CD4-positive, alpha-beta T cell treated with Interleukin-4 for 1 hour (primary cell): ENCODE measurements at regions not wholly inside any gene's neighbourhood (a gene's known extent, or its start where the extent isn't known, plus 50 kb on each side); places are given as distances from the start of the nearest gene placed in this dataset.

Source experiments
- DNase-seq, 2 donors: peaks; one replicate each; pipeline ENCODE4 v3.0.0-alpha.2; 2020 to 2022

DNA sequence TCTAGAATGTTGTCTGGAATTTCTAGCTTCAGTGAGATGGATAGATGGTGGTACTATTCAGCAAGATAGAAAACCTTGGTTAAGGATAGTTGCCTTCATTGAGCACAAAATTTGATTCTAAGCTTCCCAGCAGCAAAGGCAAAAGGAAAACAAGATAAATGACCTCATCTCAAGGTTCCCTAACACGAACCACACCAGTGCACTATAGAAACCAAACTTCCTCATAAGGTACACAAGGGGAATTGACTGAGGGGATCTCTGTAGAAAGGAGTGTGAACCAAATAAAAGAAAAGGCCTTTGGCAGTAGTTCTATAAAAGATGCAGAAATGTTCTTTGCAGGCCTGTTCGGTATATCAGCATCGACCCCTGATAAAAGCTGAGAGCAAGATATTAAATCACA, 288.9 kb downstream of the SHQ1 start:
- no peak for DNase-seq

DNA sequence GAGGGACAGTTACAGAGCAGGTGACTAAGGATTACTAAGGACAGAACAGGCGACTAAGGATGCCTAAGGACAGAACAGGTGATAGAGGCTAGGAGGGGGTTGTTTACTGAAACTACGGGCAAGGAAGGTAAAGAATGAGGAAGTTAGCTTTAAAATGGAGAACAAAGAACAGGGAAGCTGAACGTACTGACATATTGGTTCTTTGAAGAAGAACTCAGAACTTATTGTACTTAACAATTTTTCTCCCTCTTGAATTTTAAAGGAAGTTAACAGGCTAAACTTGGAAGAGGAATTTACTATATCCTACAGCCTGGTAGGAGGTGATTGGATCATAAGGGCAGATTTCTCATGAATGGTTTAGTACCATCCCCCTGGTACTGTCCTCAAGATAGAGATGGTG, 290.2 kb downstream of the SHQ1 start:
- DNase-seq, result no peak

DNA sequence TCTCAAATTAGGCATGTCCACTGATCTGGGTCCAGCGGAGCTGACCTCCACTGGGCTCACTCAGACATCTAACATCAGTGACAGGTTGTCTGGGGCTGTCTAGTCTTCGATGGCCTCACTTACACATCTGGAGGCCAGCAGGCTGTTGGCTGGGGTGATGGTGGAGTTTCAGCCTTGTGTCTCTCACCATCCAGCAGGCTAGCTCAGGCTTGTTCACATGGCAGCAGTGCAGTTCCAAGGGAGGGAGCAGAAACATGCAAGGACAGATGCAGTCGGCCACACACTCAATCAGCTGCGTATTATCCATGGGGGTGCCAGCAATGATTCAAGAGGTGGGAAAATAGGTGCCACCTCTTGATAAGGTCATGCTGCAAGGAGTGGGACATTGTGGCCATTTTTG, 292.5 kb downstream of the SHQ1 start:
- DNase-seq, result no peak

DNA sequence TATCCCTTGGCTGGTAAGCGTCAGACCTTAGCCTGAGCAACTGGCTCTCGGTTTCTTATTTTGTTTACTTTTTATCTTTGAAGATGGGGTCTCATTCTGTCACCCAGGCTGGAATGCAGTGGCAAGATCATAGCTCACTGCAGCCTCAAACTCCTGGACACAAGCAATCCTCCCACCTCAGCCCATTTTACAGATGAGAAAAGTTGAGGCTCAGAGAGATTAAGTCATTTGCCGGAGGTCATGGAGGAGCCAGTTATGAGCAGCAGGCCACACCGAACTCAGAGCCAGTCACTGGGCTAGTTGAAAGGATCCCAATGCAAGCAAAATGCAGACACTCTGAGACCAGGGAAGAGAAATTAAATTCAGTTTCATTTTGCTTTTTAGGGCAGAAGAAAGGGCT, 293.6 kb downstream of the SHQ1 start:
- DNase-seq, result no peak

DNA sequence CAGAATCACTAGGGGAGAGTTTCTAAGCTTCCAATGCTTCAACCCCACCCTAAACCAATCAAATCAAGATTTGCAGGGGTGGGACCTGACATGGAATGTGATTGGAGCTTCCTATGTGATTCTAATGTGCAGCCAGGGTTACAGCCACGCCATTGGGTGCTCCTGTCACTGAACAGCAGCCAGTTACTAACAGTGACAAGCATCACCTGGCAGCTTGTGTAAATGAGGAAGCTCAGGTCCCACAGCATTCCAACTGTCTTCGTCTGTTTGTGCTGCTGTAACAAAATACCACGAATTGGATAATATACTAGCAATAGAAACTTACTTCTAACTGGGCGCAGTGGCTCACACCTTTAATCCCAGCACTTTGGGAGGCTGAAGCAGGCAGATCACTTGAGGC, 294.9 kb downstream of the SHQ1 start:
- DNase-seq, result no peak

DNA sequence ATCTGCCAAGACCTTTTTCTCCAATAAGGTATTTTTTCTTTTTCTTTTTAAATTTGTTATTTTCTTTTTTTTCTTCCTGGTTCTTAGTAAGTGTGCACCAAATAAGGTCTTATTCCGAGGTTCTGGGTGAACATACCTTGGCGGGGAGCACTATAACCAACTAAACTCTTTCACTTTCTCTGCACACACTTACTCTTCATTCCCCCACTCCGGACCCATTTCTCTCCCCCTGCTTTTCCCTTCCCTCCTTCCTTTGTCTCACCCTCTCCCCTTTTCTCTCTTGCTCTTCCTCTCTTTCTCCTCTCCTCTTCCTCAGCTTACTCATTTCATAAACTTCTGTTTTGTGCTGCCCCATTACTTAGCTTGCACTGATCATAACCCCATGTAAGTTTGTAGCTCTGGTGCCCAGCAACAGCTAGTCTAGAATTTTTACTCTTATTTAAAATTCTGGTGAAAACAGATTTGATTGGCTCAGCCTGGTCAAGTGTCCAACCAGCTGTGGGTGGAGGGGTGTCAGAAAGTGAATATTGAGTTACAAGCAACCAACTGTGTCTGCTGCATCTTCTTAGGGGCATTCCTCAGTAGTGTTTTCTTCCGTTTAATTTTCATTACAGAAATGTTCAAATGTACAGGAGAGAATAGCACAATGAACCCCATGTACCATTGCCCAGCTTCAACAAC, 297.5 kb downstream of the SHQ1 start:
- no peak for DNase-seq

DNA sequence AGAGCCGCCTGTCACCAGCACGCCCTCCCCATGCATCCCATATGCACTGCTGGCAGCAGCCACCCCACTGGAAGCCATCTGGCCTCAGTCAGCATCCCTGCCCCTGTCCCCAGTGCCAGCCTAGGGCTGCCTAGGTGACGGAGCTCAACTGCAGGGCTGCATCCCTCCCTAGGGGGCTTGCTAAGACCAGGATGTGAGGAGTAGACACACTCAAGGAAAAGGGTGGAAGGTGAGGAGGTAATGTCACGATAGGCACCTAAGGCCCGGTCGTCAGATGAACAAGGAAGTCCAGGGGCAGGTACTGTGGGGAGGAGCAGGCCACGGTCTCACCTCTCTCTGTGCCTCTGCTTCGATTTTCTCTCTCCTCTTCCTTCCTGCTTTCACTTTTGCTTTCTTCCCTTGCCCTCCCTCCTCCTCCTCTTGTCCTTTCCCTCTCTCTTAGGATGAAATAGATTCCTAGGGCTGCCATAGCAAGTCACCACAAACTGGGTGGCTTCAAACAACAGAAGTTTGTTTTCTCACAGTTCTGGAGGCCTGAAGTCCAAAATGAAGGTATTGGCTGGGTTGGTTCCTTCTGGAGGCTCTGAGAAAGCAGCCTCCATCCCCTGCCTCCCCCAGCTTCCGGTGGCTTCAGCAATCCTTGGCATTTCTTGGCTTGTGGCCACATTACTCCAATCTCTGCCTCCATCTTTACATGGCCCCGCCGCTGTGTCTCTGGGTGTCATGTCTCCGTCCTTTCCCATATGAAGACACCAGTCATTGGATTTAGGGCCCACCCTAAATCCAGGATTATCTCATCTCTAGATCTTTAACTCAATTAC, 298.3 kb downstream of the SHQ1 start:
- DNase-seq, result no peak

DNA sequence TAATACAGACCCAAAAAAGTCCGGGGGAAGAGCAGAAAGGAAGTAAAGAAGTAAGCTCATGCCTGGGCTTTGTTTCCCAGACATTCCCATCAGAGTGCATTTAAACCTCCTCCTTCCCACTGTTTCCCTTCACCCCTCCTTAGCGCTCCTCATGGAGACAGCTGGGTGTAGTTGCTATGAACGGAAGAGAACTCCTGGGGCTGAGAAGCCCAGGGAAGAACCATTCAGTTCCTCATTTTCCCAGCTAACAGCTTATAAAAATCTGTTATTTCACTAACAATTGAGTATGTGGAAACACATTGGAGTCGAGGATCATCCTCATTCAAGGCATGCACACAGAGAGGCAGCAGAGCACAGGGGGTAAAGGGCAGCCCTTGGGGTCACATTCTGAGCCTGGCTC, 299.3 kb downstream of the SHQ1 start:
- DNase-seq, result no peak

DNA sequence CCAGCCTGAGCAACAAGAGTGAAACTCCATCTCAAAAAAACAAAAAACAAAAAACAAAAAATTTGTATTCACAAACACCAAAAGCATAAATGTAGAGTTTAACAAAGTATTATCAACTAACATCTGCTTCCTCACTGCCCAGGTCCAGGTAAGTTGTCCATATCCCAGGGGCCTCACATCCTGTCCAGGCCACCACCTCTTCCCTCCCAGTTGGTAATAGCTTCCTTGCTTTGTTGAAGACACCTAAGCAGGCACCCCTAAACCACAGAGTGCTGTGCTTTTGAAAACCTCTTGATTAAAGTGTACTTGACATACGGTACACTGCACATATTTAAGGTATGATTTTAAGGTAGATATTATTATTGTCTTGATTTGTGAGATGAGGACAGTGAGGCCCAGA, 299.8 kb downstream of the SHQ1 start:
- no peak for DNase-seq

DNA sequence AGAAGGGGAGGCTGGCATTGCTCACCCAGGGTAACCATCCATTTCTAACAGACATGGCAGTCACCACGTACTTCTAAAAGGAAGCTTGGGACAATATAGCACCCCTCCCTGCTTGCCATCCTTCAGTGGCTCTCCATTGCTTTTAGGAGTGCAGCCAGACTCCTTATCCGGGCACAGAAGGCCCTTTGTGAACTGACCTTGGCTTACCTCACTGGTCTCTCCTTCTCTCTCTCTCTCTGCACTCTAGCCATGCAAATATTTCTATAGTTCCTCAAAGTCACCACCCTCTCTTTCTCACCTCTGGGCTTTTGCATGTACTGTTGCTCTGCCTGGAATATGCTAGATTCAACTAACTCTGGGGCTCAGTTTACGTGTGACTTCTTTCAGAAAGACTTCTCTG, 301.1 kb downstream of the SHQ1 start:
- no peak for DNase-seq

DNA sequence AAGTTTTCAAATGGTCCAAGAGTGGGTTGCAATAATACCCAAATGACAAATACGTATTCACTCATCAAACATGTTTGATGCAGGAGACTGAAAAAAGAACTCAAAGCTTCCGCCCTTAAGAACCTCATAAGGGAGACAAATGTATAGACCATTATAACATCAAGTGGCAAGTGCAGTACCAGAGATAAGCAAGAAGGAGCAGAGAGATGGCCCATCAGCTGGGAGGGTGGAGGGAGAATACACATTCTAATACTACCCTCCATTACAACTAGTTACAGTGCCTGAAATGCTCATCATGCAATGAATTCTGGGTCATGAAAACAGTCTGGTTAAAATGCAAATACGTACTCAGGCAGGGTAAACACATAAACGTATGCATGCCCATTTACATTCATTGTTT, 304.0 kb downstream of the SHQ1 start:
- DNase-seq, result no peak

DNA sequence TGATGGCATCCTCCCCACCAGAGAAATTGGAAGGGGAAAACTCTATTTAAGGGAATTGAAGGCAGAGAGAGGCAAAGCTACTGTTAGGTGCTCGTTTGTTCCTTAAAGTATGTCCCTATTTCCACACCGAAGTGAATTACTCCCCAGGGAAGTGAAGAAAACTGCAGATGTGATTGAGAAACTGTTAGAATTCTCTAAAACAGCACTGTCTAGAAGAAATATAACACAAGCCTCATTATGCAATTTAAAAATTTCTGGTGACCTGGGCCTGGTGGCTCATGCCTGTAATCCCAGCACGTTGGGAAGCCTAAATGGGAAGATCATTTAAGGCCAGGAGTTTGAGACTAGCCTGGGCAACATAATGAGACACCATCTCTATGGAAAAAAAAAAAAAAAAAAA, 305.0 kb downstream of the SHQ1 start:
- DNase-seq, result no peak

DNA sequence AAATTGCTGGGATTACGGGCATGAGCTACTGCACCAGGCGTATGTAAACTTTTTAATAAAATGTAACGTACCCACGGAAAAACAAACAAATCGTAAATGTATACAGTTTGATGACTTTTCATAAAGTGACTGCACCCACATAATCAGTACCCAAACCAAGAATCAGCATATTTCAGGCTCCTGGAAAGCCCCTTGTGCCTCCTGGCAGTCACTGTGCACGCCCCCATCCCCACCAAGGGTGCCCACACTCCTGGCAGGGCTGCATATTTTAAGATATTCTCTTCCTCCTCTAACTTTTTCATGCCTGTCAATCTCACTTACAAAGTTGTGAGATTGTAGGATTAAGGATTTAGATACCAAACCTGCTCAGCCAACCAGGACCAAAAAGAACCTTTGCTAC, 305.5 kb downstream of the SHQ1 start:
- no peak for DNase-seq

DNA sequence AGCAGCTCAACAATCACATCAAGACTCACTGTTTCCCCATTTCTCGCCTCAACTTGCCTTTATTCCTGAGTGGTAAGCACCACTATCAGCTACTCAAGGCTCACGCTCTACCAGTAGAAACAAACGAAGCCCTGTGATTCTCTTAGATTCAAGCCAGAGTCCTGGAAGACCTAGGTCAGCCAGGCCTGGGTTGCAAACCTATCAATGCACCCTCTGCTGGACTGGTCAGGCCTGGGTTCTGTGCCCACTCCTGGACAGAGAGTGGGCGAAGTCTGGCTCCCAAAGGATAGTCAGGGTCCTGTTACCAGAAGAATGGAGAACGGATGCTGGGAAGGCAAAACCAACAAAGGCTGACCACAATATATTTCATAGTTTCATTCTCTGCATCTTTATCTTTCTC, 308.4 kb downstream of the SHQ1 start:
- no peak for DNase-seq

DNA sequence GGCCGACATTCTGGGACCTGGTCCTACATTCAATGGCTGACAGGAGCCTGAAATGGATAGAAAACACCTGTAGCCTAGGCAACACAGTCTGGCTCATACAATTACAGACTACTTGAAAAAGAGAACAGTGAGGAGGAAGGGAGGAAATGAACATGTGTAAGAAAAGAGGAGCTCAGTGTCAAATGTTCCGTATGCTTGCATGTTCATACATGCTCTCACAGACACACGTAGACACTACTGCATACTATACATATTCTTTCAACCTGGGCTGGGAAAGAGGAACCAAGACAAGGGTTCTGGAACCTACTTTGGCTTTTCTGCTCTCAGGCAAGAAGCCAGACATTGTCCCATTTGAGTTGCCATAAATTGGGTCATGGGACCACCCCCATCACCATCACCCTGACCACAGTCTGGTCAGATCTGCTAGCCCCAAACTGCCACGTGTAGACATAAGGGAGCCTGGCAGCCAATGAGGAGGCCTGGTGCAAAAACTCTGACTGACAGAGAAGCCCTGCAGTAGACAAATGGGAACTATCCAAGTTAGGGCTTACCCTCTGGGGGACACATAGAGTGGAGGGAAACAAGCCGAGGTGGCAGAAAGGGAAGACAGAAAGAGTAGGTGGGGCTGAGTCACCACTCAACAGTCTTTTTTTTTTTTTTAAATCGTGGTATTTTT, 310.0 kb downstream of the SHQ1 start:
- DNase-seq, result no peak

DNA sequence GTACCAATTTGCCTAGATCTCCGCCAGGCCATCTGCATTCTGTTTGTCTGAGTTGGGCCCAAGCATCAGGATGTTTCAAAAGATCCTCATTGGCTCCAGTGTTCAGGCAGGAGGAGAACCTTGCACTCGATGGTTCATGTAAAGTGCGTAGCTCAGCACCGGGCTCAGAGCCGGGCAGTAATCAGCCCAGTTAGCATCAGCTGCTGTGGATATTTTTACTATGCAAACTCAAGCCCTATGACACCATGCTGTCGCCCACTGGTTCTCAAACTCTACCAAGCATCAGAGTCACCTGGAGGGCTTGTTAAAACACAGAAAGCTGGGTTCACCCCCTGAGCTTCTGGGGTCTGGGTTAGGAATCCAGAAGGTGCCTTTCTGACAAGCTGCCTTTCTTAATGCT, 310.8 kb downstream of the SHQ1 start:
- no peak for DNase-seq

DNA sequence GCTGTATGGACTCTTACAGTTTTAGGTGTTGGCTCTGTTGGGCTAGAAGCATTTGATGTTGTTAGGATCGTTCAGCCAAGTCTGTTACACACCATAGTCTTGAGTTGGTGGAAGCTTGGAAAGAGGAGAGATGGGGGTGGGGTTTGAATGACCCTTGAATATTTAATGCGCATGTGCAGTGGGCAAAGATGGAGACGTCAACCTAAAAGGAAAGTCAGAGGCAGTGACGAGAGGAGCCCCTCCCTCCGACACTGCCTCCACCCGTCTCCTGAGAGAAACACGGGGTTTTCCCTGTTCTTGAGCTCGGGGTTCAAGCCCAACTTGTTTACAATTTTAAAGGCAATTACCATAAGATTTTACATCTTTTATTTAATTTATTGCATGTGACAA, 311.4 kb downstream of the SHQ1 start:
- no peak for DNase-seq

DNA sequence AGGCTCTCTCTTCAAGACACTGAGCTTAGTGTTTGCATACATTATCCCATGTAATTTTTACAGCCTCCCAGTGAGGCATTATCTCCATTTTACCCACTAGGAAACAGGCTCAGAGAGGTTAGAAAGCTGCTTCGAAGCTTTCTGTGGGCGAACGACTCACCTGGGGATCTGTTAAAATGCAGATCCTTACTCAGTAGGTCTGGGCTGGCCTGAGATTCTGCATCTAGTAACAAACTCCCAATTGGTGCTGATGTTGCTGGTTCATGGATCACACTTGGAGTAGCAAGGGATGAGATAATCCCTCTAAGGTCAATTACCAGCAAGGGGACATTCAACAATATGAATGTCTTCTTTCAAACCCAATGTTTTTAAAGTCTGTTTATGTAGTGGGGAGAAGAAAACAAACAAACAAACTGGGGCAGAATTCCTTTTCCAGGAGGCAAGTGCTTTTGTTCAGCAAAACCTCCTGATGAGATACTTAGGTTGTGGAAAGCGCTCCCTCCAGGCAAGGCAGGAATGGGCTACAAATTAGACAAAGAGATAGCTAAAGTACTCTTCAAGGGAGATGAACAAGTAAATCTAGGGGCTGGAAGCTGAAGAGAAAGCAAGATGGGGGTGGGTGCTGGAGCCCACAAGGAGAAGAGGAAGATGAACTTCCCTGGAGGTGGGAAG, 311.9 kb downstream of the SHQ1 start:
- no peak for DNase-seq

DNA sequence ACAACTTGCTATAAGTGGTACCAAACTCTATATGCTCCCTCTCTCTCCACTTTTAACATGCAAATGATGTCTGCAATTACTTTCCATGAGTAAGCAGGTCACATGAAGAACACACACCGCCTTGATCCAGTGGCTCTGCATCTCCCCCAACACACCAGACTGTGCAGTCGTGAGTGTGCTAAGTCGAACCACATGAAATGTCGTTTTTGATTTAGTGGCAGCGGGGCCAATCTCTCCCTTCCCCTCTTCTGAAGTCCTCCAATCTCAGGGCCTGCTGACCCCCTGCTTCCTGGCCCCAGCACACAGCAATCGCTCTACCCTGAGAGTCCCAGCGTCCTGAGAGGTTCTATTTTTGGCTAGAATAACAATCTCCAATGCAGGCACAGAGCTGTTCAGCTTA, 312.5 kb downstream of the SHQ1 start:
- no peak for DNase-seq

DNA sequence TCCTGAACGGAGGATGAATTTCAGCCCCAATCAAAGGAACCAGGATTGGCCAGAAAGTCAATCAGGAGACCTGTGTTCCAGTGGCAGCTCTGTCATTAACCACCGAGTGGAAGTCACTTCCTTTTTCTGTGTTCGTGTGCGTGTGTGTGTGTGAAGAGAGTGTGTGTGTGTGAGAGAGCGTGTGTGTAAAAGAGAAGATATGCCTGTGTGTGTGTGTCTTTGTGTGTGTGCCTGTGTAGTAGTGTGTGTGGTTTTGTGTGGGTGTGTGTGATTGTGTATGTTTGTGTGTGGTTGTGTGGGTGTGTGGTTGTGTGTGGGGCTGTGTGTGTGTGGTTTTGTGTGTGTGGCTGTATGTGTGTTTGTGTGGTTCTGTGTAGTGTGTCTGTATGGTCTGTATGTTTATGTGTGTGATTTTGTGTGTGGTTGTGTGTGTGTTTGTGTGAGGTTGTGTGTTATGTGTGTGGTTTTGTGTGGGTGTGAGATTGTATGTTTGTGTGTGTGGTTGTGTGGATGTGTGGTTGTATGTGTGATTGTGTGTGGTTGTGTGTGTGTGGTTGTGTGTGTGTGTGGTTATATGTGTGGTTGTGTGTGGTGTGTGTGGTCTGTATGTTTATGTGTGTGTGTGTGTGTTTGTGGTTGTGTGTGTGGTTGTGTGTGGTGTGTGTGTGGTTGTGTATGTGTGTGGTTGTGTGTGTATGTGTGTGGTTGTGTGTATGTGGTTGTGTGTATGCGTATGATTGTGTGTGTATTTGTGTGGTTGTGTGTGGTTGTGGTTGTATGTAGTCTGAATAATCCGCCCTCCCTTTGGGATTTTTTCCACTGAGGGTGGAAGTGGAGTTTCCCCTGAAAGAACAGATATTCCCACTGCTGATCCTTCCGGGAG, 314.4 kb downstream of the SHQ1 start:
- peak; percentile 9 to 45 for DNase-seq

DNA sequence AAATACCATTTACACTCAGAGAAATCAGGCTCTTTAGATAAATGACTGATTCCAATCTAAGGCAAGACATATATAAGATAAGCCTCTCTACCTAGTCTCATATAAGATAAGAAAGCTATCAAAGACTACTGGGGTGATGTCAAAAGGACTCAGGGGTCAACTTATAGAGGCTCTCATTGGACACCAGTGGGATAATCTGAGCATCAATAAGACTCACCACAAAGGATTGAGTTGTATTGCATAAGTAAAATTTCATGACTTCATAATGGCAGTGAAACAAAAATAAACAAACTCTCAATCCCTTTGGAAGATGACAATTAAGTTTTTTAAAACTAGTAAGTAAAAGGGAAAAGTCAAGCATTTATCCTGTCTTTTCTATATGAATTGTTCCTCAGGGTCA, 317.8 kb downstream of the SHQ1 start:
- no peak for DNase-seq

DNA sequence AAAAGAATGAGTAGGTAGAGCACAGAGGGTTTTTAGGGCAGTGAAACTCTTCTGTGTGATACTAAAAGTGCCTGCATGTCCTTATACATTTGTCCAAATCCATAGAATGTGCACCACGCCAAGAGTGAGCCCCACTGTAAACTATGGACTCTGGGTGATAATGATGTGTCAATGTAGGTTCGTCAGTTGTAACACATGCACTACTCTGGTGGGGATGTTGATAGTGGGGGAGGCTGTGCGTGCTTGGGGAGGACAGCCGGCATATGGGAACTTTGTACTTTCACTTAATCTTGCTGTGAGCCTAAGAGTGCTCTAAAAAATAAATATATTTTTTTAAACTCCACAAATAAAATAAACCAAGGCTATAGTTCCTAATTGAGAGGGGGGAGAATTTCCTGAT, 319.2 kb downstream of the SHQ1 start:
- no peak for DNase-seq
